IMR-90 (cell line): ENCODE measurements at regions not wholly inside any gene's neighbourhood (a gene's known extent, or its start where the extent isn't known, plus 50 kb on each side); places are given as distances from the start of the nearest gene placed in this dataset.

Experiments
- ATAC-seq: fragments of 200-7000 bp; cut with Tn5 transposase; 2 replicates; pipeline ENCODE4 v1.9.1; 2020; ENCODE audit warnings: low read depth, mild to moderate bottlenecking, moderate library complexity
- BruUV-seq: library from RNA; stranded (reverse); fragments of 400-500 nt; replicated peaks from 2 replicates; lab custom pipeline; 2021; lab: Mats Ljungman, UMichigan
- CTCF ChIA-PET: fragments of 300-600 bp; formaldehyde crosslinking; extraction: SDS; loops from one replicate; lab custom pipeline; 2021; ENCODE audit warnings: antibody characterized with exemption; lab: Yijun Ruan, JAX
- POLR2A ChIA-PET: fragments of 300-600 bp; sonication (Branson Sonifier 250); formaldehyde crosslinking; loops from one replicate; lab custom pipeline; 2022; ENCODE audit warnings: antibody characterized with exemption; ENCODE audit not compliant: unreplicated experiment; lab: Charles Lee
- DNase-seq: peaks from one replicate; pipeline ENCODE4 v3.0.0; 2013
- H2AFZ ChIP-seq: replicated peaks from 2 replicates; pipeline ENCODE3; 2013; ENCODE audit warnings: low read length, mild to moderate bottlenecking; ENCODE audit not compliant: poor library complexity
- H2AK5ac ChIP-seq: 2 replicates; pipeline ENCODE4 v1.6.1; 2013; ENCODE audit warnings: low read depth, low read length, inconsistent platforms
- H2AK9ac ChIP-seq: replicated peaks from 2 replicates; pipeline ENCODE3; 2013; ENCODE audit warnings: mild to moderate bottlenecking, low read depth, low read length, moderate library complexity; ENCODE audit not compliant: poor library complexity
- H2BK120ac ChIP-seq: 2 replicates; pipeline ENCODE4 v1.6.1; 2013; ENCODE audit warnings: low read depth, low read length, inconsistent platforms
- H2BK15ac ChIP-seq: 3 replicates; pipeline ENCODE4 v1.6.1; 2013; ENCODE audit warnings: low read depth, low read length, inconsistent platforms
- H2BK20ac ChIP-seq: 2 replicates; pipeline ENCODE4 v1.6.1; 2013; ENCODE audit warnings: low read depth, mild to moderate bottlenecking, inconsistent platforms, low read length, moderate library complexity
- H2BK5ac ChIP-seq: 2 replicates; pipeline ENCODE4 v1.6.1; 2013; ENCODE audit warnings: mild to moderate bottlenecking, low read depth, low read length, inconsistent platforms; ENCODE audit not compliant: poor library complexity, severe bottlenecking
- H3K14ac ChIP-seq: replicated peaks from 2 replicates; pipeline ENCODE4 v1.6.1; 2013; ENCODE audit warnings: low read depth, low read length, inconsistent platforms
- H3K18ac ChIP-seq: 2 replicates; pipeline ENCODE4 v1.6.1; 2013; ENCODE audit warnings: low read depth, low read length, control low read depth
- H3K23ac ChIP-seq: 2 replicates; pipeline ENCODE4 v1.6.1; 2013; ENCODE audit warnings: low read depth, low read length, inconsistent platforms
- H3K27ac ChIP-seq: 2 replicates; pipeline ENCODE4 v1.5.1; 2013; ENCODE audit warnings: mild to moderate bottlenecking, control low read depth, low read length; ENCODE audit not compliant: insufficient read depth
- H3K27me3 ChIP-seq: 2 replicates; pipeline ENCODE4 v1.6.1; 2013; ENCODE audit warnings: low read length; ENCODE audit not compliant: control insufficient read depth, insufficient read depth
- H3K36me3 ChIP-seq: 2 replicates; pipeline ENCODE4 v1.6.1; 2013; ENCODE audit warnings: low read length, mixed read lengths; ENCODE audit not compliant: control insufficient read depth, insufficient read depth
- H3K4ac ChIP-seq: 2 replicates; pipeline ENCODE4 v1.6.1; 2013; ENCODE audit warnings: low read depth, low read length, inconsistent platforms
- H3K4me1 ChIP-seq: 2 replicates; pipeline ENCODE4 v1.6.1; 2013; ENCODE audit warnings: low read length, mixed read lengths; ENCODE audit not compliant: control insufficient read depth, insufficient read depth
- H3K4me2 ChIP-seq: 2 replicates; pipeline ENCODE4 v1.6.1; 2013; ENCODE audit warnings: low read depth, mild to moderate bottlenecking, control low read depth, low read length, moderate library complexity
- H3K4me3 ChIP-seq: 2 replicates; pipeline ENCODE4 v1.5.1; 2013; ENCODE audit warnings: low read depth, mild to moderate bottlenecking, control low read depth, low read length, moderate library complexity; ENCODE audit not compliant: insufficient read depth
- H3K56ac ChIP-seq: 2 replicates; pipeline ENCODE4 v1.6.1; 2013; ENCODE audit warnings: low read length, inconsistent platforms; ENCODE audit not compliant: insufficient read depth; ENCODE audit errors: extremely low read depth
- H3K79me1 ChIP-seq, 2 experiments: 2 replicates each; pipeline ENCODE4 v1.6.1; 2013; ENCODE audit warnings: low read length in 2 of 2, inconsistent platforms in 1 of 2, low read depth in 1 of 2
- H3K9ac ChIP-seq: 2 replicates; pipeline ENCODE4 v1.6.1; 2013; ENCODE audit warnings: low read depth, low read length, control low read depth
- H3K9me1 ChIP-seq: 2 replicates; pipeline ENCODE4 v1.6.1; 2013; ENCODE audit warnings: low read length, inconsistent platforms; ENCODE audit not compliant: insufficient read depth
- H3K9me3 ChIP-seq: 2 replicates; pipeline ENCODE4 v1.6.1; 2013; ENCODE audit warnings: low read length; ENCODE audit not compliant: control insufficient read depth, insufficient read depth
- H4K20me1 ChIP-seq: 2 replicates; pipeline ENCODE4 v1.6.1; 2013; ENCODE audit warnings: low read length, inconsistent platforms; ENCODE audit not compliant: insufficient read depth
- H4K5ac ChIP-seq: 2 replicates; pipeline ENCODE4 v1.6.1; 2013; ENCODE audit warnings: mild to moderate bottlenecking, low read depth, low read length, control low read depth
- H4K8ac ChIP-seq, 2 experiments: 2 replicates each; pipeline ENCODE4 v1.6.1; 2013; ENCODE audit warnings: low read depth in 2 of 2, low read length in 2 of 2, control low read depth in 1 of 2, inconsistent platforms in 1 of 2
- H4K91ac ChIP-seq: 2 replicates; pipeline ENCODE4 v1.6.1; 2013; ENCODE audit warnings: low read depth, low read length, inconsistent platforms; ENCODE audit not compliant: insufficient read depth
- BHLHE40 ChIP-seq: fragments of 150-350 bp; IDR thresholded peaks from 2 replicates; pipeline ENCODE4 v1.6.1; 2016; ENCODE audit warnings: mild to moderate bottlenecking, low read depth, low read length
- CEBPB ChIP-seq: IDR thresholded peaks from 2 replicates; pipeline ENCODE4 v1.6.1; 2012; ENCODE audit warnings: low read depth, low read length, improper control_type of control experiment
- CHD1 ChIP-seq: IDR thresholded peaks from 2 replicates; pipeline ENCODE4 v1.6.1; 2012; ENCODE audit warnings: low read depth, low read length, improper control_type of control experiment
- CTCF ChIP-seq: conservative IDR thresholded peaks from 2 replicates; pipeline ENCODE4 v1.5.1; 2012; ENCODE audit warnings: mild to moderate bottlenecking, low read depth, low read length, improper control_type of control experiment
- ELK1 ChIP-seq: fragments of 150-350 bp; IDR thresholded peaks from 2 replicates; pipeline ENCODE4 v1.6.1; 2016; ENCODE audit warnings: low read depth, mild to moderate bottlenecking, low read length, moderate library complexity, borderline replicate concordance
- FOS ChIP-seq: fragments of 150-350 bp; IDR thresholded peaks from 2 replicates; pipeline ENCODE4 v1.6.1; 2016; ENCODE audit warnings: low read depth, low read length
- MAFK ChIP-seq: IDR thresholded peaks from 2 replicates; pipeline ENCODE4 v1.6.1; 2012; ENCODE audit warnings: low read depth, low read length, improper control_type of control experiment
- MAZ ChIP-seq: IDR thresholded peaks from 2 replicates; pipeline ENCODE4 v1.6.1; 2012; ENCODE audit warnings: low read depth, mild to moderate bottlenecking, low read length, improper control_type of control experiment, moderate library complexity, borderline replicate concordance
- MXI1 ChIP-seq: IDR thresholded peaks from 2 replicates; pipeline ENCODE4 v1.6.1; 2012; ENCODE audit warnings: low read depth, mild to moderate bottlenecking, low read length, moderate library complexity, borderline replicate concordance
- NFE2L2 ChIP-seq: fragments of 150-350 bp; IDR thresholded peaks from 2 replicates; pipeline ENCODE4 v1.6.1; 2016; ENCODE audit warnings: low read depth, mild to moderate bottlenecking, low read length
- RAD21 ChIP-seq: IDR thresholded peaks from 2 replicates; pipeline ENCODE4 v1.6.1; 2012; ENCODE audit warnings: low read length, improper control_type of control experiment
- RCOR1 ChIP-seq: IDR thresholded peaks from 2 replicates; pipeline ENCODE4 v1.6.1; 2012; ENCODE audit warnings: mild to moderate bottlenecking, low read length, improper control_type of control experiment; ENCODE audit not compliant: insufficient replicate concordance
- RFX5 ChIP-seq: IDR thresholded peaks from 2 replicates; pipeline ENCODE4 v1.8.0; 2012; ENCODE audit warnings: low read depth, mild to moderate bottlenecking, low read length, moderate library complexity
- USF2 ChIP-seq: fragments of 150-350 bp; IDR thresholded peaks from 2 replicates; pipeline ENCODE4 v1.6.1; 2017; ENCODE audit warnings: mild to moderate bottlenecking, antibody characterized with exemption, low read length, low read depth
- WGBS, 2 experiments: methylation state at CpG; one replicate each; pipeline versions ENCODE4 v1.1.5 to v1.1.7; 2013; ENCODE audit warnings: missing lambda C conversion rate in 2 of 2; ENCODE audit not compliant: insufficient read length in 1 of 2; ENCODE audit errors: extremely low coverage in 2 of 2; 5-methylcytosine and 5-hydroxymethylcytosine counted together
- dilution Hi-C: fragments of 300-500 bp; cut with HindIII; formaldehyde crosslinking; loops from one replicate; pipeline ENCODE4 v1.14.3; 2018; ENCODE audit warnings: low sequenced_read_pairs; ENCODE audit not compliant: unreplicated experiment
- in situ Hi-C: fragments of 300-500 bp; cut with MboI; formaldehyde crosslinking; loops from 3 replicates; pipeline ENCODE4 v1.14.3; 2019; ENCODE audit warnings: low sequenced_read_pairs, inconsistent platforms, mixed read lengths
- intact Hi-C: fragments of 100-400 bp; cut with micrococcal nuclease; formaldehyde crosslinking; loops from 2 replicates; pipeline ENCODE4 v1.10.0; 2022

GRCh38 chr5:117327511-117327910 is 752.9 kb upstream of the SEMA6A start:
- CTCF ChIA-PET, result no interaction called here
- H4K5ac ChIP-seq, result no peak overlapping the region
- no peak overlapping the region for H4K8ac ChIP-seq
- TF ChIP-seq CTCF, result no peak
- no peak for TF ChIP-seq MAFK
- no peak for TF ChIP-seq RFX5
- no peak for TF ChIP-seq MAZ
- no peak for TF ChIP-seq USF2
- TF ChIP-seq RAD21, result no peak
- TF ChIP-seq MXI1, result no peak
- TF ChIP-seq CEBPB, result no peak
- TF ChIP-seq RCOR1, result no peak
- TF ChIP-seq BHLHE40, result no peak
- no peak for TF ChIP-seq CHD1
- no peak for TF ChIP-seq NFE2L2
- TF ChIP-seq FOS, result no peak
- no peak for TF ChIP-seq ELK1
- DNase-seq (no peak), ATAC-seq (no peak)
- no peak overlapping the region for H2AK9ac ChIP-seq
- no peaks in the 10 kb centered on the region for H3K27me3 ChIP-seq
- no peak overlapping the region for H3K4me3 ChIP-seq
- H3K4ac ChIP-seq, result no peak overlapping the region
- H3K23ac ChIP-seq, result no peak overlapping the region
- no peak overlapping the region for H2AK5ac ChIP-seq
- no peak overlapping the region for H2BK15ac ChIP-seq
- H3K9me3 ChIP-seq, result peaks cover 9% of the 10 kb centered on the region; the same call in 1 of the 2 replicates
- intact Hi-C loops (no loop called here), in situ Hi-C loops (no loop called here), dilution Hi-C loops (no loop called here)
- POLR2A ChIA-PET, result no interaction called here
- H3K27ac ChIP-seq, result no peak overlapping the region
- no peak overlapping the region for H2BK5ac ChIP-seq
- H3K18ac ChIP-seq, result no peak overlapping the region
- H3K36me3 ChIP-seq, result no peaks in the 10 kb centered on the region
- no TSS peak for BruUV-seq
- H3K79me1 ChIP-seq, result no peaks in the 10 kb centered on the region
- WGBS, 2 experiments, result no CpG with 5 or more reads among the region's 1 CpG
- H3K14ac ChIP-seq, result no peak overlapping the region
- no peak overlapping the region for H4K91ac ChIP-seq
- no peak overlapping the region for H2AFZ ChIP-seq
- H4K20me1 ChIP-seq, result no peaks in the 10 kb centered on the region
- H3K9me1 ChIP-seq, result no peaks in the 10 kb centered on the region
- no peak overlapping the region for H2BK120ac ChIP-seq
- no peaks in the 10 kb centered on the region for H3K4me1 ChIP-seq
- H3K4me2 ChIP-seq, result no peak overlapping the region
- H3K56ac ChIP-seq, result no peak overlapping the region
- no peak overlapping the region for H3K9ac ChIP-seq
- no peak overlapping the region for H2BK20ac ChIP-seq
